ENCODE measurements at regions not wholly inside any gene's neighbourhood (a gene's known extent, or its start where the extent isn't known, plus 50 kb on each side); places are given as distances from the start of the nearest gene placed in this dataset.

DNA sequence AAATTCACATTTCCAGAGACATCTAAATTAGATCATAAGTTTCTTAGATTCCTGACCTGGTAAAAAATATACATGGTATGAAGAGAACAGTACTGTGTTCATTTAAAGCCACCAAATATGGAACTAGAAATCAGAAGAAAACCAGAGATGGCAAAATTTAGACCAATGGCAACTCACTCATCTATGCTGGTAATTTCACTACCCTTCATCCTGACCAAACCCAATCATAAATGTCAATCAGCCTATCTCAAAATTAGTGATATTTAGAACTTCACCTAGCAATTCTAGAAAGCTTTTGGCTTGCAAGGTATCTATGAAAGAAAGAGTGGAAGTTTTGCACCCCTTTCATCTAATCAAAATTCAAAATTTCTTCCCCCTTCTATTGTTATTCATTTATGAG lies 107.7 kb downstream of the NIBAN1 start:
- no peak for DNase-seq (ENCODE audit: low read depth)
- TF ChIP-seq CTCF (conservative IDR thresholded peaks at IDR 0.05; ENCODE audit: low read depth, low read length) = no peak
- no peak overlapping the region for H3K4me3 ChIP-seq (ENCODE audit: low read depth, low read length)

- no peak for DNase-seq (ENCODE audit: low read depth)
- H3K4me3 ChIP-seq (ENCODE audit: low read depth, low read length) = no peak overlapping the region
- no peak for TF ChIP-seq CTCF (conservative IDR thresholded peaks at IDR 0.05; ENCODE audit: low read depth, low read length)
These were observed 108.5 kb downstream of the NIBAN1 start for GRCh38 chr1:184865831-184866230.

- no peak overlapping the region for H3K4me3 ChIP-seq (ENCODE audit: low read depth, low read length)
- no peak for TF ChIP-seq CTCF (conservative IDR thresholded peaks at IDR 0.05; ENCODE audit: low read depth, low read length)
- no peak for DNase-seq (ENCODE audit: low read depth)
These were observed 107.2 kb upstream of the EDEM3 start for GRCh38 chr1:184861755-184862336.

GRCh38 chr1:184860985-184861754 lies 106.5 kb upstream of the EDEM3 start:
- no peak overlapping the region for H3K4me3 ChIP-seq (ENCODE audit: low read depth, low read length)
- DNase-seq (ENCODE audit: low read depth) = no peak
- TF ChIP-seq CTCF (conservative IDR thresholded peaks at IDR 0.05; ENCODE audit: low read depth, low read length) = no peak

GRCh38 chr1:184860535-184860934 lies 105.9 kb upstream of the EDEM3 start:
- no peak for DNase-seq (ENCODE audit: low read depth)
- no peak for TF ChIP-seq CTCF (conservative IDR thresholded peaks at IDR 0.05; ENCODE audit: low read depth, low read length)
- H3K4me3 ChIP-seq (ENCODE audit: low read depth, low read length) = no peak overlapping the region

GRCh38 chr1:184859381-184860105 lies 104.9 kb upstream of the EDEM3 start:
- TF ChIP-seq CTCF (conservative IDR thresholded peaks at IDR 0.05; ENCODE audit: low read depth, low read length) = no peak
- DNase-seq (ENCODE audit: low read depth) = no peak
- H3K4me3 ChIP-seq (ENCODE audit: low read depth, low read length) = no peak overlapping the region
